B cell (primary cell): ENCODE measurements at regions not wholly inside any gene's neighbourhood (a gene's known extent, or its start where the extent isn't known, plus 50 kb on each side); places are given as distances from the start of the nearest gene placed in this dataset.

Experiments used
- CTCF ChIP-seq: fragments of 200-600 bp; IDR thresholded peaks from one replicate; pipeline ENCODE4 v1.8.0; 2022; ENCODE audit warnings: antibody characterized with exemption, mild to moderate bottlenecking
- EZH2 ChIP-seq: IDR thresholded peaks from 2 replicates; pipeline ENCODE4 v1.6.1; 2012; ENCODE audit warnings: borderline replicate concordance, low read depth, mild to moderate bottlenecking, moderate library complexity, low read length; ENCODE audit not compliant: insufficient read depth, poor library complexity, severe bottlenecking

DNA sequence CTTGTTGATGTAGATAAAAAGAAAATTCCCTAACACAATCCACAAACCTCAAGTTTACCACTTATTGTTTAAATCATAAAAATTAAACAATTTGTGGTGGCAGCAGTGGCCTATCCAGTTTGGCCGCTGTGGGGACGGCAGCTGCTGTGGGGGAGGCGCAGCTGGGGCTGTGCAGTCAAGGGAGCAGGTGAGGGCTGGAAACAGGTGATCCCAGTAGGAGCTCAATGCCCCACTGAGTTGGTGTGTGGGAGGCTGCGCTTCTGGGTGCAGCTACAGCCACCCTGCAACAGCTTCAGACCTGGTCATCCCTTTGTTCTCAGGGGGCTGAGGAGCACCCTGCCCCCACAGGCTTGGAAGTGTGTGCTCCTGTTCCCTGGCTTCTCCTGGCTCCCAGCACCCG is 266.0 kb upstream of the FSIP2 start:
- TF ChIP-seq CTCF (no peak), EZH2 (no peak)
